ENCODE measurements at regions not wholly inside any gene's neighbourhood (a gene's known extent, or its start where the extent isn't known, plus 50 kb on each side); places are given as distances from the start of the nearest gene placed in this dataset.

DNA sequence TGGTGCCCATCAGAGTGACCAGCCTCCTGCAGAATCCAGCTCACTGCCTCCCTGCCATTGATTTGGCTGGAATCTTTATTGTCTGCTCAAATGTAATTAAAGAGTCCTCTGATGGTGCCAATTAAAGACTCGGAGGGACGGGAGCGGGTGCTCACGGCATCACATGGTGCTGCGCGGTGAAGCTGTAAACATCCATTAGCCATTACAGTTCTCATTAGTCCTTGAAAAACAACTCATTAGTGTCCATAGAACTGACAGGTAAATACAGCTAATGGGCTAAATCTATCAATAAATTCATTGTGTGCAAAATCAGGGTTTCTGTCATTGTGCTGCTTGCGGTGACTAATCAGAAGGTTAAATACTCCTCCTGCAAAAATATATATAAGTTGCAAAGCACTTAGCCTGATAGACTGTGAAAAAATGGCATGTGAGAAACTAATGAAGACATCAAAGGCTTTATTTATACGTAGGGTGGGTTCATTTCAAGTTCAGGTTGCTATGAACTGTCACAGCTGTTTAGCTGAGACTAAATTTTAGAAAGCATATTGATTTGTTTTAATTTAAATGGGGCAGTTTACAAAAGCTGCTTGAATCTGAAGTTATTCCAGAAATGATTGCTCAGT is 289.8 kb upstream of the POU3F1 start:
- Histone ChIP-seq H3K79me2 (ENCODE audit: control insufficient read depth, low read length) (no peaks in the 10 kb centered on the region), H3K36me3 (ENCODE audit: control insufficient read depth, low read length) (no peaks in the 10 kb centered on the region), H3K9me2 (replicated peaks; ENCODE audit: control insufficient read depth, low read length) (no peaks in the 10 kb centered on the region), H3K27me3 (ENCODE audit: control insufficient read depth, low read length) (peaks cover 47% of the 10 kb centered on the region), H3F3A (ENCODE audit: control insufficient read depth, insufficient read depth) (no peaks in the 10 kb centered on the region), H3K27ac (ENCODE audit: low read depth, low read length) (no peak overlapping the region), H3K4me3 (ENCODE audit: low read length) (no peak overlapping the region), H4K20me1 (ENCODE audit: control insufficient read depth, insufficient read depth, low read depth, low read length) (no peaks in the 10 kb centered on the region), H3K4me2 (ENCODE audit: low read length) (no peak overlapping the region), H3K4me1 (ENCODE audit: control insufficient read depth, low read length) (no peaks in the 10 kb centered on the region), H3K9me3 (ENCODE audit: control insufficient read depth, insufficient read depth, low read length) (no peaks in the 10 kb centered on the region)
- no peak for TF ChIP-seq EZH2phosphoT487 (IDR thresholded peaks at IDR 0.05; ENCODE audit: borderline replicate concordance, low read length)
- TF ChIP-seq, protein P1, sequence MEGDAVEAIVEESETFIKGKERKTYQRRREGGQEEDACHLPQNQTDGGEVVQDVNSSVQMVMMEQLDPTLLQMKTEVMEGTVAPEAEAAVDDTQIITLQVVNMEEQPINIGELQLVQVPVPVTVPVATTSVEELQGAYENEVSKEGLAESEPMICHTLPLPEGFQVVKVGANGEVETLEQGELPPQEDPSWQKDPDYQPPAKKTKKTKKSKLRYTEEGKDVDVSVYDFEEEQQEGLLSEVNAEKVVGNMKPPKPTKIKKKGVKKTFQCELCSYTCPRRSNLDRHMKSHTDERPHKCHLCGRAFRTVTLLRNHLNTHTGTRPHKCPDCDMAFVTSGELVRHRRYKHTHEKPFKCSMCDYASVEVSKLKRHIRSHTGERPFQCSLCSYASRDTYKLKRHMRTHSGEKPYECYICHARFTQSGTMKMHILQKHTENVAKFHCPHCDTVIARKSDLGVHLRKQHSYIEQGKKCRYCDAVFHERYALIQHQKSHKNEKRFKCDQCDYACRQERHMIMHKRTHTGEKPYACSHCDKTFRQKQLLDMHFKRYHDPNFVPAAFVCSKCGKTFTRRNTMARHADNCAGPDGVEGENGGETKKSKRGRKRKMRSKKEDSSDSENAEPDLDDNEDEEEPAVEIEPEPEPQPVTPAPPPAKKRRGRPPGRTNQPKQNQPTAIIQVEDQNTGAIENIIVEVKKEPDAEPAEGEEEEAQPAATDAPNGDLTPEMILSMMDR (IDR thresholded peaks at IDR 0.05; ENCODE audit: low read depth, low read length, poor library complexity, severe bottlenecking), result no peak

- Histone ChIP-seq H3K4me3 (ENCODE audit: low read length) (no peak overlapping the region), H3F3A (ENCODE audit: control insufficient read depth, insufficient read depth) (no peaks in the 10 kb centered on the region), H3K9me2 (replicated peaks; ENCODE audit: control insufficient read depth, low read length) (no peaks in the 10 kb centered on the region), H3K36me3 (ENCODE audit: control insufficient read depth, low read length) (no peaks in the 10 kb centered on the region), H3K27me3 (ENCODE audit: control insufficient read depth, low read length) (peaks cover 47% of the 10 kb centered on the region), H4K20me1 (ENCODE audit: control insufficient read depth, insufficient read depth, low read depth, low read length) (no peaks in the 10 kb centered on the region), H3K4me1 (ENCODE audit: control insufficient read depth, low read length) (no peaks in the 10 kb centered on the region), H3K27ac (ENCODE audit: low read depth, low read length) (no peak overlapping the region), H3K4me2 (ENCODE audit: low read length) (no peak overlapping the region), H3K9me3 (ENCODE audit: control insufficient read depth, insufficient read depth, low read length) (no peaks in the 10 kb centered on the region), H3K79me2 (ENCODE audit: control insufficient read depth, low read length) (no peaks in the 10 kb centered on the region)
- TF ChIP-seq, protein P1 (IDR thresholded peaks at IDR 0.05; ENCODE audit: low read depth, low read length, poor library complexity, severe bottlenecking), result no peak
- TF ChIP-seq EZH2phosphoT487 (IDR thresholded peaks at IDR 0.05; ENCODE audit: borderline replicate concordance, low read length), result no peak
Observed at GRCh38 chr1:38334930-38335592, 288.5 kb upstream of the POU3F1 start.

DNA sequence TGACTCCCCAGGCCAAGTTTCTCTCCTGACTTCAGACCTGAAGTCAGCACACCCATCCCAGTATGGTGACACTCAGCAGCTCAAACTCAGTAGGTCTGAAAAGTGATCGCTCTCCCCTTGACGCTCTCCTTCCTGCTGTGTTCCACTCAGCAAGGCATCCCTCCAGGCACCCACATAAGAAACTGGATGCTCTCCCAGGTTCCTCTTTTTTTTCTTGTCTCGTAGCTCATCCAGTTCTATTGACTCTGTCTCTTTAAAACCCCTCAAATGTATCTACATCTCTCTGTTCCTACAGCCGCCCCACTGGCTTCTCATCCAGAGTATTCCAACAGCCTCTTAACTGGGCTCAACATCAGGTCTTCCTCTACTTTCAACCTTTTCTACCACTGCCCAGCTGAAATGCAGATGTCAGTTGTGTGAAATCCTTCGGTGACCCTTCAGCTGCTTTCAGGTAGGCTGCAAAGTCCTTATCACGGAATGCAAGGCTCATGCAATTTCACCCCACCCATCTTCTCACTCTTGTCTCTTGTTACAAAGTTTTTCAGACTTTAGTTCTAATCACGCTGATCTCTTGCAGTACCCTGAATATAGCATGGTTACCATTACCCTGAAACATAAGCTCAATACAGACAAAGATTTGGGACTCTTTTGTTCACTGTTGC is 286.2 kb upstream of the POU3F1 start:
- H4K20me1 ChIP-seq (ENCODE audit: control insufficient read depth, insufficient read depth, low read depth, low read length), result no peaks in the 10 kb centered on the region
- H3K36me3 ChIP-seq (ENCODE audit: control insufficient read depth, low read length), result no peaks in the 10 kb centered on the region
- peaks cover 38% of the 10 kb centered on the region for H3K27me3 ChIP-seq (ENCODE audit: control insufficient read depth, low read length)
- H3K4me3 ChIP-seq (ENCODE audit: low read length), result no peak overlapping the region
- H3K9me3 ChIP-seq (ENCODE audit: control insufficient read depth, insufficient read depth, low read length), result no peaks in the 10 kb centered on the region
- no peak overlapping the region for H3K27ac ChIP-seq (ENCODE audit: low read depth, low read length)
- no peaks in the 10 kb centered on the region for H3K79me2 ChIP-seq (ENCODE audit: control insufficient read depth, low read length)
- H3K4me1 ChIP-seq (ENCODE audit: control insufficient read depth, low read length), result no peaks in the 10 kb centered on the region
- TF ChIP-seq, protein P1 (IDR thresholded peaks at IDR 0.05; ENCODE audit: low read depth, low read length, poor library complexity, severe bottlenecking), result no peak
- TF ChIP-seq EZH2phosphoT487 (IDR thresholded peaks at IDR 0.05; ENCODE audit: borderline replicate concordance, low read length), result no peak
- H3K9me2 ChIP-seq (replicated peaks; ENCODE audit: control insufficient read depth, low read length), result no peaks in the 10 kb centered on the region
- no peaks in the 10 kb centered on the region for H3F3A ChIP-seq (ENCODE audit: control insufficient read depth, insufficient read depth)
- H3K4me2 ChIP-seq (ENCODE audit: low read length), result no peak overlapping the region

All from DOHH2 (cell line).